IMR-90 (cell line): ENCODE measurements at regions not wholly inside any gene's neighbourhood (a gene's known extent, or its start where the extent isn't known, plus 50 kb on each side); places are given as distances from the start of the nearest gene placed in this dataset.

Experiments
- ATAC-seq: fragments of 200-7000 bp; cut with Tn5 transposase; 2 replicates; pipeline ENCODE4 v1.9.1; 2020; ENCODE audit warnings: low read depth, mild to moderate bottlenecking, moderate library complexity
- BruUV-seq: library from RNA; stranded (reverse); fragments of 400-500 nt; replicated peaks from 2 replicates; lab custom pipeline; 2021; lab: Mats Ljungman, UMichigan
- CTCF ChIA-PET: fragments of 300-600 bp; formaldehyde crosslinking; extraction: SDS; loops from one replicate; lab custom pipeline; 2021; ENCODE audit warnings: antibody characterized with exemption; lab: Yijun Ruan, JAX
- POLR2A ChIA-PET: fragments of 300-600 bp; sonication (Branson Sonifier 250); formaldehyde crosslinking; loops from one replicate; lab custom pipeline; 2022; ENCODE audit warnings: antibody characterized with exemption; ENCODE audit not compliant: unreplicated experiment; lab: Charles Lee
- DNase-seq: peaks from one replicate; pipeline ENCODE4 v3.0.0; 2013
- H2AFZ ChIP-seq: replicated peaks from 2 replicates; pipeline ENCODE3; 2013; ENCODE audit warnings: low read length, mild to moderate bottlenecking; ENCODE audit not compliant: poor library complexity
- H2AK5ac ChIP-seq: 2 replicates; pipeline ENCODE4 v1.6.1; 2013; ENCODE audit warnings: low read depth, low read length, inconsistent platforms
- H2AK9ac ChIP-seq: replicated peaks from 2 replicates; pipeline ENCODE3; 2013; ENCODE audit warnings: mild to moderate bottlenecking, low read depth, low read length, moderate library complexity; ENCODE audit not compliant: poor library complexity
- H2BK120ac ChIP-seq: 2 replicates; pipeline ENCODE4 v1.6.1; 2013; ENCODE audit warnings: low read depth, low read length, inconsistent platforms
- H2BK15ac ChIP-seq: 3 replicates; pipeline ENCODE4 v1.6.1; 2013; ENCODE audit warnings: low read depth, low read length, inconsistent platforms
- H2BK20ac ChIP-seq: 2 replicates; pipeline ENCODE4 v1.6.1; 2013; ENCODE audit warnings: low read depth, mild to moderate bottlenecking, inconsistent platforms, low read length, moderate library complexity
- H2BK5ac ChIP-seq: 2 replicates; pipeline ENCODE4 v1.6.1; 2013; ENCODE audit warnings: mild to moderate bottlenecking, low read depth, low read length, inconsistent platforms; ENCODE audit not compliant: poor library complexity, severe bottlenecking
- H3K14ac ChIP-seq: replicated peaks from 2 replicates; pipeline ENCODE4 v1.6.1; 2013; ENCODE audit warnings: low read depth, low read length, inconsistent platforms
- H3K18ac ChIP-seq: 2 replicates; pipeline ENCODE4 v1.6.1; 2013; ENCODE audit warnings: low read depth, low read length, control low read depth
- H3K23ac ChIP-seq: 2 replicates; pipeline ENCODE4 v1.6.1; 2013; ENCODE audit warnings: low read depth, low read length, inconsistent platforms
- H3K27ac ChIP-seq: 2 replicates; pipeline ENCODE4 v1.5.1; 2013; ENCODE audit warnings: mild to moderate bottlenecking, control low read depth, low read length; ENCODE audit not compliant: insufficient read depth
- H3K27me3 ChIP-seq: 2 replicates; pipeline ENCODE4 v1.6.1; 2013; ENCODE audit warnings: low read length; ENCODE audit not compliant: control insufficient read depth, insufficient read depth
- H3K36me3 ChIP-seq: 2 replicates; pipeline ENCODE4 v1.6.1; 2013; ENCODE audit warnings: low read length, mixed read lengths; ENCODE audit not compliant: control insufficient read depth, insufficient read depth
- H3K4ac ChIP-seq: 2 replicates; pipeline ENCODE4 v1.6.1; 2013; ENCODE audit warnings: low read depth, low read length, inconsistent platforms
- H3K4me1 ChIP-seq: 2 replicates; pipeline ENCODE4 v1.6.1; 2013; ENCODE audit warnings: low read length, mixed read lengths; ENCODE audit not compliant: control insufficient read depth, insufficient read depth
- H3K4me2 ChIP-seq: 2 replicates; pipeline ENCODE4 v1.6.1; 2013; ENCODE audit warnings: low read depth, mild to moderate bottlenecking, control low read depth, low read length, moderate library complexity
- H3K4me3 ChIP-seq: 2 replicates; pipeline ENCODE4 v1.5.1; 2013; ENCODE audit warnings: low read depth, mild to moderate bottlenecking, control low read depth, low read length, moderate library complexity; ENCODE audit not compliant: insufficient read depth
- H3K56ac ChIP-seq: 2 replicates; pipeline ENCODE4 v1.6.1; 2013; ENCODE audit warnings: low read length, inconsistent platforms; ENCODE audit not compliant: insufficient read depth; ENCODE audit errors: extremely low read depth
- H3K79me1 ChIP-seq, 2 experiments: 2 replicates each; pipeline ENCODE4 v1.6.1; 2013; ENCODE audit warnings: low read length in 2 of 2, inconsistent platforms in 1 of 2, low read depth in 1 of 2
- H3K9ac ChIP-seq: 2 replicates; pipeline ENCODE4 v1.6.1; 2013; ENCODE audit warnings: low read depth, low read length, control low read depth
- H3K9me1 ChIP-seq: 2 replicates; pipeline ENCODE4 v1.6.1; 2013; ENCODE audit warnings: low read length, inconsistent platforms; ENCODE audit not compliant: insufficient read depth
- H3K9me3 ChIP-seq: 2 replicates; pipeline ENCODE4 v1.6.1; 2013; ENCODE audit warnings: low read length; ENCODE audit not compliant: control insufficient read depth, insufficient read depth
- H4K20me1 ChIP-seq: 2 replicates; pipeline ENCODE4 v1.6.1; 2013; ENCODE audit warnings: low read length, inconsistent platforms; ENCODE audit not compliant: insufficient read depth
- H4K5ac ChIP-seq: 2 replicates; pipeline ENCODE4 v1.6.1; 2013; ENCODE audit warnings: mild to moderate bottlenecking, low read depth, low read length, control low read depth
- H4K8ac ChIP-seq, 2 experiments: 2 replicates each; pipeline ENCODE4 v1.6.1; 2013; ENCODE audit warnings: low read depth in 2 of 2, low read length in 2 of 2, control low read depth in 1 of 2, inconsistent platforms in 1 of 2
- H4K91ac ChIP-seq: 2 replicates; pipeline ENCODE4 v1.6.1; 2013; ENCODE audit warnings: low read depth, low read length, inconsistent platforms; ENCODE audit not compliant: insufficient read depth
- BHLHE40 ChIP-seq: fragments of 150-350 bp; IDR thresholded peaks from 2 replicates; pipeline ENCODE4 v1.6.1; 2016; ENCODE audit warnings: mild to moderate bottlenecking, low read depth, low read length
- CEBPB ChIP-seq: IDR thresholded peaks from 2 replicates; pipeline ENCODE4 v1.6.1; 2012; ENCODE audit warnings: low read depth, low read length, improper control_type of control experiment
- CHD1 ChIP-seq: IDR thresholded peaks from 2 replicates; pipeline ENCODE4 v1.6.1; 2012; ENCODE audit warnings: low read depth, low read length, improper control_type of control experiment
- FOS ChIP-seq: fragments of 150-350 bp; IDR thresholded peaks from 2 replicates; pipeline ENCODE4 v1.6.1; 2016; ENCODE audit warnings: low read depth, low read length
- NFE2L2 ChIP-seq: fragments of 150-350 bp; IDR thresholded peaks from 2 replicates; pipeline ENCODE4 v1.6.1; 2016; ENCODE audit warnings: low read depth, mild to moderate bottlenecking, low read length
- SMC3 ChIP-seq: fragments of 150-350 bp; IDR thresholded peaks from 2 replicates; pipeline ENCODE4 v1.6.1; 2016; ENCODE audit warnings: low read depth, mild to moderate bottlenecking, antibody characterized with exemption, low read length, moderate library complexity
- WGBS, 2 experiments: methylation state at CpG; one replicate each; pipeline versions ENCODE4 v1.1.5 to v1.1.7; 2013; ENCODE audit warnings: missing lambda C conversion rate in 2 of 2; ENCODE audit not compliant: insufficient read length in 1 of 2; ENCODE audit errors: extremely low coverage in 2 of 2; 5-methylcytosine and 5-hydroxymethylcytosine counted together
- dilution Hi-C: fragments of 300-500 bp; cut with HindIII; formaldehyde crosslinking; loops from one replicate; pipeline ENCODE4 v1.14.3; 2018; ENCODE audit warnings: low sequenced_read_pairs; ENCODE audit not compliant: unreplicated experiment
- in situ Hi-C: fragments of 300-500 bp; cut with MboI; formaldehyde crosslinking; loops from 3 replicates; pipeline ENCODE4 v1.14.3; 2019; ENCODE audit warnings: low sequenced_read_pairs, inconsistent platforms, mixed read lengths
- intact Hi-C: fragments of 100-400 bp; cut with micrococcal nuclease; formaldehyde crosslinking; loops from 2 replicates; pipeline ENCODE4 v1.10.0; 2022
- TF ChIP-seq, protein P1 (sequence below): fragments of 150-350 bp; IDR thresholded peaks from 2 replicates; pipeline ENCODE4 v1.6.1; 2017; ENCODE audit warnings: mild to moderate bottlenecking, antibody characterized with exemption, low read length, low read depth
- TF ChIP-seq, protein P2 (sequence below): fragments of 150-350 bp; IDR thresholded peaks from 2 replicates; pipeline ENCODE4 v1.6.1; 2016; ENCODE audit warnings: low read depth, mild to moderate bottlenecking, low read length, moderate library complexity, borderline replicate concordance

DNA sequence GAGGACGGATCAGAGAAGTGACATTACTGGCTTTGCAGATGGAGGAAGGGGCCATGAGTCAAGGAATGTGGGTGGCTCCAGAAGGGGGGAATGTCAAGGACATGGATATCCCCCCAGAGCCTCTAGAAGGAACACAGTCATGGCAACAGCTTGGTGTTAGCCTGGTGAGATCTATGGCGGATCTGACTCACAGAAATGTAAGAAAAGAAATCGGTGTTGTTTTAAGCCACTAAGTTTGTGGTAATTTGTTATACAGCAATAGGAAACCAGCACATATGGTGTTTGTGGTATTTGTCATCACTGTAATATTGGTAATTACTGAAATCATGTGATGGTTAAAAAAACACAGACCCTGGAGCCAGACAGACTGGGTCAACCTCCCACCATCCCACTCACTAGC, 236.2 kb downstream of the SETD4 start:
- Histone ChIP-seq H2AK5ac (no peak overlapping the region), H3K23ac (no peak overlapping the region), H2BK120ac (no peak overlapping the region), H3K4me1 (no peaks in the 10 kb centered on the region), H3K4ac (no peak overlapping the region), H4K8ac (no peak overlapping the region), H3K14ac (no peak overlapping the region), H3K9me3 (peaks cover 2% of the 10 kb centered on the region; the same call in 1 of the 2 replicates), H2BK15ac (no peak overlapping the region), H3K4me3 (no peak overlapping the region), H3K27ac (no peak overlapping the region), H4K20me1 (no peaks in the 10 kb centered on the region), H3K56ac (no peak overlapping the region), H3K27me3 (no peaks in the 10 kb centered on the region), H2BK20ac (no peak overlapping the region), H2AFZ (no peak overlapping the region), H3K79me1 (no peaks in the 10 kb centered on the region), H3K4me2 (no peak overlapping the region), H3K18ac (no peak overlapping the region), H4K91ac (no peak overlapping the region), H2AK9ac (no peak overlapping the region), H2BK5ac (no peak overlapping the region), H3K36me3 (no peaks in the 10 kb centered on the region), H3K9ac (no peak overlapping the region), H3K9me1 (no peaks in the 10 kb centered on the region), H4K5ac (no peak overlapping the region)
- in situ Hi-C loops, result no loop called here
- ChIA-PET CTCF (no interaction called here), POLR2A (no interaction called here)
- TF ChIP-seq FOS (no peak), CHD1 (no peak), NFE2L2 (no peak), SMC3 (no peak), CEBPB (no peak), BHLHE40 (no peak)
- TF ChIP-seq, protein P1, sequence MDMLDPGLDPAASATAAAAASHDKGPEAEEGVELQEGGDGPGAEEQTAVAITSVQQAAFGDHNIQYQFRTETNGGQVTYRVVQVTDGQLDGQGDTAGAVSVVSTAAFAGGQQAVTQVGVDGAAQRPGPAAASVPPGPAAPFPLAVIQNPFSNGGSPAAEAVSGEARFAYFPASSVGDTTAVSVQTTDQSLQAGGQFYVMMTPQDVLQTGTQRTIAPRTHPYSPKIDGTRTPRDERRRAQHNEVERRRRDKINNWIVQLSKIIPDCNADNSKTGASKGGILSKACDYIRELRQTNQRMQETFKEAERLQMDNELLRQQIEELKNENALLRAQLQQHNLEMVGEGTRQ, result no peak
- TF ChIP-seq, protein P2, sequence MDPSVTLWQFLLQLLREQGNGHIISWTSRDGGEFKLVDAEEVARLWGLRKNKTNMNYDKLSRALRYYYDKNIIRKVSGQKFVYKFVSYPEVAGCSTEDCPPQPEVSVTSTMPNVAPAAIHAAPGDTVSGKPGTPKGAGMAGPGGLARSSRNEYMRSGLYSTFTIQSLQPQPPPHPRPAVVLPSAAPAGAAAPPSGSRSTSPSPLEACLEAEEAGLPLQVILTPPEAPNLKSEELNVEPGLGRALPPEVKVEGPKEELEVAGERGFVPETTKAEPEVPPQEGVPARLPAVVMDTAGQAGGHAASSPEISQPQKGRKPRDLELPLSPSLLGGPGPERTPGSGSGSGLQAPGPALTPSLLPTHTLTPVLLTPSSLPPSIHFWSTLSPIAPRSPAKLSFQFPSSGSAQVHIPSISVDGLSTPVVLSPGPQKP, result no peak
- ATAC-seq (no peak), DNase-seq (no peak)
- intact Hi-C loops, result no loop called here
- BruUV-seq, result no TSS peak
- no CpG with 5 or more reads among the region's 3 CpGs for WGBS, 2 experiments
- dilution Hi-C loops, result no loop called here
